NCI-H1092 treated with DMSO at 0.1 percent for 48 hours (cell line): ENCODE measurements at regions not wholly inside any gene's neighbourhood (a gene's known extent, or its start where the extent isn't known, plus 50 kb on each side); places are given as distances from the start of the nearest gene placed in this dataset.
A peak's percentile ranks its signal among the peaks of the same experiment; 100 is the strongest.
"Not testable (repeated sequence)": the region's sequence is repeated elsewhere in the genome, so short reads cannot be mapped to it uniquely, and the experiment has no call there.

Experiments
- DNase-seq: peaks from one replicate; lab custom pipeline; 2025; lab: John Stamatoyannopoulos, UW

GRCh38 chr11:22049276-22049675 is 143.6 kb upstream of the ANO5 start:
- no peak for DNase-seq

GRCh38 chr11:22065472-22065871 is 127.4 kb upstream of the ANO5 start:
- no peak for DNase-seq

- DNase-seq: no peak
These were observed 123.0 kb upstream of the ANO5 start for GRCh38 chr11:22069844-22070243.

GRCh38 chr11:22076271-22076930 is 116.5 kb upstream of the ANO5 start:
- no peak for DNase-seq

GRCh38 chr11:22078063-22078462 is 114.8 kb upstream of the ANO5 start:
- no peak for DNase-seq

- DNase-seq: peak; percentile 41
These were observed 113.6 kb upstream of the ANO5 start for GRCh38 chr11:22079133-22079872.

GRCh38 chr11:22082178-22082577 is 110.7 kb upstream of the ANO5 start:
- DNase-seq: no peak

- no peak for DNase-seq
These were observed 110.1 kb upstream of the ANO5 start for GRCh38 chr11:22082788-22083187.

GRCh38 chr11:22084056-22084455 is 108.8 kb upstream of the ANO5 start:
- no peak for DNase-seq

GRCh38 chr11:22084564-22084963 is 108.3 kb upstream of the ANO5 start:
- DNase-seq: no peak

- DNase-seq: no peak
These were observed 103.3 kb upstream of the ANO5 start for GRCh38 chr11:22089609-22090008.

GRCh38 chr11:22106566-22106965 is 86.3 kb upstream of the ANO5 start:
- no peak for DNase-seq

GRCh38 chr11:22115470-22116029 is 77.3 kb upstream of the ANO5 start:
- DNase-seq: no peak

- DNase-seq: not testable (repeated sequence)
These were observed 64.9 kb upstream of the ANO5 start for GRCh38 chr11:22127981-22128380.

GRCh38 chr11:22130462-22131053 is 62.3 kb upstream of the ANO5 start:
- peak; percentile 63 for DNase-seq

GRCh38 chr11:22133776-22134175 is 59.1 kb upstream of the ANO5 start:
- no peak for DNase-seq

- DNase-seq: no peak
These were observed 54.6 kb upstream of the ANO5 start for GRCh38 chr11:22138264-22138663.
